ENCODE measurements at regions not wholly inside any gene's neighbourhood (a gene's known extent, or its start where the extent isn't known, plus 50 kb on each side); places are given as distances from the start of the nearest gene placed in this dataset.

DNA sequence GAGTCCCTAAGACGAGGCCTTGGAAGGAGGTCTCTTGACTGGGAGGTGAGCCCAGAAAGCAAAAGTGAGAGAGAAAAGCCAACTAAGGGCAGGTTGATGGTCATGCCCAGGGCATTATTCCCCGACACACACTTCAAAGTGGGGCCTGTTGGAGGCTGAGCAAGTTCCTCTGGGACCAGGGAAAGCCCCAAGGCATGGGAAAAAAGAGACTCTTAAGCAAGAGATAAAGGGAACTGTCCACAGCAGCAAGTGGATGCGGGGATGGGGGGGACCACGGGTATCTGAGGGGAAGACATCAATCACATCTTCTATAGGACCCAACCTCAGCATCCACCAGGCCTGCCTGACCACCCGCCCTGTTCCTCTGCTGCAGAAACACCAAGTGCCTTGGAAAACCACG, 119.9 kb upstream of the MAFB start:
- DNase-seq: no peak

DNA sequence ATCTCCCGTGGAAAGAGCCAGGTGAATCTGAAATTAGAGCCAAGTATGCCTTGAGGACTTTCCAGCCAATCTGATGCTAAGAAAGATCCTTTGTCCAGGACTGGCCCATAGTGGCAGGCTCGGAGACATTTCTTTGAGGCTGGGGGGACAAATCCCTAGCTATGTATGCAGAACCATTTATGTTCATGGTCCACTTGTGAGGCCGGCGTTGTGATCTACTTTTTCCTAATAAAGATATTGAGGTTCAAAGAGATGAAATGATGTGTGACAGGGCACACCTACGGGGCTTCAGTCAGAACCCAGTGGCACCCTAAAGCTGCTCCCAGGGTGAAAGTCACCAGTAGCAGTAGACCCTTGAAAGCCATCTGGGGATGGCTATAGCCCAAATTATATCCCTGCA, 120.3 kb upstream of the MAFB start:
- DNase-seq: no peak

DNA sequence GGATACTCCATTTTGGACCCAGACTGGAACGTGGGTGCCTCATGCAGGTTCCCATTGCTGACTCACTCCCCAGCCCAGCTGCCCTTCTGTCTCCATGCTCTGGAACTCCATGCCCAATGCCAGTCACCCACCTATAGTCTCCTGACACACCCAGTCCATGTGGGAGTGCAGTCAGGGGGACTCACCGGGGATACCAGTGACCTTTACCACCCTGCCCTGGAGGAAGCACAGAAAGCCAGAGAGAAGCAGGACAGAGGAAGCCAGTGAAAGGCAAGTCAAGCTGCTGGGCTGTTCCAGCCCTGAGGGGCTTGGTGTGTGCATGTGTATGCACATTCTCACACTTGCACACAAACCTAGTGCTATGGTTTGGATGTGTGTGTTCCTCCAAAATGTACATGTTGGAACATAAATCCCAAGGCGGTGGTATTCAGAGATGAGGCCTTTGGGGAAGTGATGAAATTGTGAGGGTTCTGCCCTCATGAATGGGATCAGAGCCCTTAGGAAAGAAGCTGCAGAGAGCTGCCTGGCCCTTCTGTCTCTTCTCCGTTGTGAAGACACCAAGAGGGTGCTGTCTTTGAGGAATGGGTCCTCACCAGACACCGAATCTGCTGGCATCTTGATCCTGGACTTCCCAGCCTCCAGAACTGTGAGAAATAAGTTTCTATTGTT, 121.4 kb upstream of the MAFB start:
- DNase-seq: peak; percentile 52

DNA sequence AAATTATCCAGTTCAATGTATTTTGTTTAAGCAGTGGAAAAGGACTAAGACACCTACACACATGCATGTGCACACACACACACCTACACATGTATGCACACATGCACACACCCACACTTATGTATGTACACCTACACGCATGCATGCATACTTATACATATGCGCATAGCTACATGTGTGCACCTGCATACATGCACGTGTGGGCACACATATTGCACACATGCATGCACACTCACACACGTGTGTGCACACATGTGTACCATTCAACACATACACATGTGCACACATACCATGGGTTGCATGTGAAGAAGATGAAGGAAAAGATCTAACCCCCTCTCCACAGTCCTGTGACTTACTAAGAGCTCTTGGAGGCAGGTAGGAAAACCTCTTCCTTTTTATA, 122.0 kb upstream of the MAFB start:
- no peak for DNase-seq

DNA sequence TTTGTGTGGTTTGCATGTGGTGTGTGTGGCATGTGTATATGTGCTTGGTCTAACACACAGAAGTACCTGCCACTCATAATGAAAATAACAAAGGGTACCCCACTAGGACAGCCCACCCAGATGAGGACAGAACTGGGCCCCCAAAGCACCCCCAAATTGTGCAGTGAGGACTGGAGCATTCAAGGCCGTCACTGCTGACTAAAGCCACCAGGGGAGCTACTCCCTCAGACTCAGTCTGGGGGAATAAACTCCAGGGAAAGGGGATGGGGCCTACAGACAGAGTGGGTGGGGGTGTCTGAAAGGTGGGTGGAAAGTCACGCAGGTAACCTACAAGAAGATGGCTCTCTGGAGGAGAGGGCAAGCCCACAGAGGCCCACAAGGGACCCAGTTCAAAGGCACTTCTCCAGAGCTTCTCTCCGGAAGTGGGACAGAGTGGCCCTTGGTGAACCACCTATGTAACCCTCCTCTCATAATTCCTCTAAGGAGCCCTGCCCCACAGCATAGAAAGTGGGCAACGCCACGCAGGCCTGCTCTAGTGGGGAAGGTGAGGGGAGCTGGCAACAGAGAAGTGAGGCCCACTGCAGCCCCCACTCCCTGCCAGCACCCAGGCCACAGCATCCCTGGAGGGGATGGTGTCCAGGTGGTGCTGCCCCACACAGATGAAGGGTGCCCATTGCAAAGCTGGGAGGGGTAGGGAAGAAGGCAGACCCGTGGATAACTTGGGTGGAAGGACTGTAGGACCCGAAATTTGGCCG, 122.8 kb upstream of the MAFB start:
- DNase-seq: no peak

DNA sequence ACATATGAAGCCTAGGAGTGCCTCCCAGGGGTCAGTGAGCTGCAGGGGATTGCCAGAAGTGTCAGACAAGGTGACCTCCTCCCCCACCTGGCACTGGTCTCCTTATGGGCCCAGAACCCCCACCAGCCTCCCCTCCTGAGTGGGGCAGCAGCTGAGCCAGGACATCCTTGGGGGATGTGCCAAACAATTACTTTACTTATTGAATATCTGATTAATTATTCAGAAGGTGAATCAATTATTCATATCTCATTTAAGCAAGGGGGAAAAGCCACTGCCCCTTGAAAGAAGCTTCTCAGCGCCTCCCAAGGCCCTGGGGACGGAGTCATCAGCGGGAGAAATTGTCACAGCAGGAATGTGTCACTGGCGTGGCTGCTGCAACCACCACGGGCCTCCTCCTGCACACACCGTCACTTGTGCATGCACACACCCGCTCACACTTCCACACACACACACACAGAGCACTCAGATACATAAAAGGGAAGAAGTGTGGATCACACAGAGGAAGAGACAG, 123.4 kb upstream of the MAFB start:
- DNase-seq: no peak

DNA sequence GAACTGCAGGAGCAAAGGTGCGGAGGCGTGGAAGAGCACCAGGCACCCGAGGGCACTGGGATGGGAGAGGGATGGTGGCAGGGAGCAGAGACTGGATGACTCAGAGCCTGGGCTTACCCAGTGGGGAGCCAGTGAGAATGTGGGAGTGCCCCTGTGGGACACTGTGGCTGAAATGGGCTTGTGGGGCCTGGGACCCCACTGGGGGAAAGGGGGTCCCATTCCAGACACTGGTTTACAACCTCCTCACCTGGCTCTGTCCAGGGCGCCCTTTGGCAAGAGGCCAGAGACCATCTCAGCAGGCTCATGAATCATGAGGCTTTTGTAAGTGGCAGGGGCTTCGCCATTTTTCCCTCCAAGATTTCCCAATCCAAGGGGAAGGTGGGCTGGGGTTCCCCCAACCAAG, 124.0 kb upstream of the MAFB start:
- DNase-seq: no peak

DNA sequence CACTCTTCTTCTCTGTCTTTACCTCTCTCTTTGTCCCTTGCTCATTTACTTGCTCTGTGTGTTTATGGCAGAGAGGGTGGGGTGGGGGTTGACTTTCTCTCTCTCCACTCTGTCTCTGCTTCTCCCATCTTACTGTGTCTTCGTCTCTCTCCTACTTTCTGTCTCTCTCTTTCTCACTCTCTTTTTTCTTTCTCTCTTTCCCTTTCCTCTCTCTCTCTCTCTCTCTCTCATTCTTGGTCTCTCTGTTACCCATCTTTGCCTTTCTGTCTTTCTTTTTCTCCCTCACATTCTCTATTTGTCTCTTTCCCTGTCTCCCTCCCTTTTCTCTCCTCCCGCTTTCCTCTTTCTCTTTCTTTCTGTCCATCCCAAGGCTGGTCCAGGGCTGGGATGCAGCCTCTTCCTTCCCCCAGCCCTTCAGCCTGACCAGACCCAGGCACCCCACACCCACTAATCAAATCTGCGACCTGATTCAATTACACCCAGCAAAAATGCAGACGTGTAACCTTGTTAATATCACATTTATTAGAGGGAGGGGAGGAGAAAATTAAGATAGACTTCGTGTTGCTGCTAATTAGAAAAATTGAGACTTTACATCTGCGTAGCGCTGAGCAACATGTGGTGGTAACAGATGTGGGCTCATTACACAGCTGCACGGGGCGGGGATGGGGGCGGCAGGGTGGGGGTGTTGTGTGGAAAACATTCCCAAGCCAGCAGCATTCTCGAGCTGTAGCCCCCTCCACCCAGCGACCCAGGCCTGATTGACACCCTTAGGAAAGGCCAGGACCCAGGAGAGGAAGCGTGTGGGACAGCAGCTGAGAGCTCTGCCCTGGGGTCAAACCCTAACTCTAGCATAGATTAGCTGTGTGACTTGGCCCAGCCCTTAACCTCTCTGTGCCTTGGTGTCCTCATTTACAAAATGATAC, 124.9 kb upstream of the MAFB start:
- DNase-seq: no peak

DNA sequence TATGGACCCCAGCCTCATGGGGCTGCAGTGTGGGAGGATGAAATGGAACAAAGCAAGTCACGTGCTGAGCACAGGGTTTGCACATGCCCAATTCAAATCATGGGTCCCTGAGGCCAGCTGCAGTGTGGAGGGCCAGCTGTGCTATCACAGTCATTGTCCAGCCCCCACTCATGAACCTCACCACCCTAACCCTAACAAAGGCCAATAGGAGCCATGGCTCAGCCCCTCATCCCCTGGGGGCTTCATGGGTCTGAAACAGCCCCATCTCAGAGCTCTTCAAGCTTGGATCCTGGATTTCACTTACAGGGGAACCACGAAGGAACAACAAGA, 125.6 kb upstream of the MAFB start:
- no peak for DNase-seq

DNA sequence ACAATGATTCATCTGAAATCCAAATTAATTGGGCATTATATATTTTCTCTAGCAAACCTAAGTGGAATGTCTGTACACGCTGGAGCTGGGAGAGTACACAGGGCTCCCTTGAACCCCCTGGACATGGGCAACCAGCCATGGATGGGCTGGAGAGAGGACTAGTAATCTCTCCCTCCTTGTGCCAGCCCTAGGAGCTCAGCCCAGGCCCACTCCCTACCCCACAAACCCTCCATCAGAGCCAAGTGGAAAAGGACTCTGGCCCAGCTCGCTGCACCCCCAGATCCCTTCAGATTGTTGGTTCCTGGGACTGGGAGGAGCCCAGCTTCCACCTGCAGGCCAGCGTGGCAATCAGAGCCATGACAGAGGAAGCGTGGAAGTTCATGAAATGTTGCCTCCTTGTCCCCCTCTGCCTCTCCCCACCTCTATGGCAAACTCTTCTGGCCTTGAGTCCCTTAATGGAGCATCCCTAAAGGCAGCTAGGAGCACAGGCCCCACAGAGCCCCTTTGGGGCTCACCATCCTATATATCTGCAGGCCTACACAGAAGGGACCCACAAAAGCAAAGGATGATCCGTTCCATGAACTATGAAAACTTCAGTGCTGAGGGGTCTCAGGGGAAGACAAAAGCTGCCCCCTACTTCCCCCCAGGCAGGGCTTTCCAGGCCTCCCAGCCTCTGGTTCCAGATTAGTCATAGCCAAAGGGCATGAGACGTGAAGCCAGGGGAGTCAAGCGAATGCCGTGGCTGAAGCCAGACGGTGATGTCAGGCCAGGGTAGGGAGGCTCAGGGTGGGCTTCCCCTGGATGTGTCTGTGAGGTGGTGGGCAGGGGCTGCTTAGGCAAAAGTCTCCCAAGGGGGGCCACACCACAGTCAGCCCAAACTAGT, 126.4 kb upstream of the MAFB start:
- DNase-seq: no peak

DNA sequence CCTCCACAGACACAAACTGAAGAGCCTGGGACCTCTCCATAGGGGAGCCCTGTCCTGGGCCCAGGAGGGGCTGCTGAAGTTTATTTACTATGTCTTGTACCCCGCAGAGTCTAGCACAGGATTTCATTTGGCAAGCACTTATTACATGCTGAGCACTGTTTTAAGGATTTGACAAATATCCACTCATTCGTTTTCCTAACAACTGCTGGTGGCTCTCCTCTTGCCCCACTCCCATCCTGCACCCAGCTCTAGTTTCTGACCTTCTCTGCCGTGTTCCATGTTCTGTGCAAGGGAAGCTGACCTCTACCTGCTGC, 127.0 kb upstream of the MAFB start:
- no peak for DNase-seq

DNA sequence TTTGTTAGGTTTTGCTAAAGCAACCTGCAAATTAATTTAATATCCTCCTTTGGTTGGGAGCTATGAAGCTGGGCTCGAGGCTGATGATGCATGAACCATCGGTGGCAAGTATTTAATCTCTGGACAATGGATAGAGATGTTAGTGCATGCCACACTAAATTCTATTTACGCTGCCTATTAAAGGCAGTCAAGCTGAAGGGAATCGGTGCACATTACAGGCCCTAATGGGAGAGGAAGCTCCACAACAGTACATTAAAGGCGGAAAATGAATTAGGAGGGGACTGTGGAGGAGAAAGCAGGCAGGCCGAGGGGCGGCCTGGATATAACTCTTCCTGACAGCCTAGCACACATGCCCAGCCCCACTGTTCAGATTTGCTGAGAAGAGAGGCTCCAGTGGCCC, 132.4 kb upstream of the MAFB start:
- no peak for DNase-seq

DNA sequence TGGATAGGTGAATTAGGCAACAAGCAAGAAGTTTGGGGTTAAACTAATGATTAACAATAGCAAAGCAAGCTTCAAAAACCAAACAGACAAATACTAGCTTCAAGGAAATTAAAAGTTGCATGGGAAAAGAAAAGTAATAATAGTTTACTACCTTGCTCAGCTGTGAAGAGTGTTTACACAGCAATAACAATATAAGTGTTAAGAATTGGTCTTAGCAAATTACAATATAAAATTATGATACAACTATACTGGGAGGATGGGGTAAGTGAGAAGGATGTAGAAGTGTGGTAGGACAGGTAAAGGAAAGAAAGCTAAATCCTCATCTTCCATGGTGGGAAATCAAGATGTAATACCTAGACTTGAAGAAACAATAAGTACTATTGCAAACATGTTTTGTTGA, 137.7 kb upstream of the MAFB start:
- no peak for DNase-seq

DNA sequence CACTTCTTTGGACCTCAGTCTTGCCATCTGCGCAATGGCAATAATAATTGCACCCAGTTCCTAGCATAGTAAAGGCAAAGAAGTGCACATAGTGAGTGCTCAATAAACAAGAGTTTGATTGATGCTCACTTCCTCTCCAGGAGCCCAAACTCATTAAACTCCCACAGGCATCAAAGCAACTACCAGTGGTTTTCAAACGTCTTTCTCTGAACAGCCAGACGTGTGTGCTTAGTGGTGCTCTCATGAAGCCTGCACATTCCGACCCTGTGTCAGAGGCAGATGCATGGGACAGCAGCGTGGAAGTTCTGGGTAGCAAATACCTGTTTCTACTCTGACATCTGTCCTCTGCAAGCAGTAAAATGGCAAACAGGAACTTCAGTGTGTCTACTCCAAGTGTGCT, 146.3 kb upstream of the MAFB start:
- DNase-seq: no peak

DNA sequence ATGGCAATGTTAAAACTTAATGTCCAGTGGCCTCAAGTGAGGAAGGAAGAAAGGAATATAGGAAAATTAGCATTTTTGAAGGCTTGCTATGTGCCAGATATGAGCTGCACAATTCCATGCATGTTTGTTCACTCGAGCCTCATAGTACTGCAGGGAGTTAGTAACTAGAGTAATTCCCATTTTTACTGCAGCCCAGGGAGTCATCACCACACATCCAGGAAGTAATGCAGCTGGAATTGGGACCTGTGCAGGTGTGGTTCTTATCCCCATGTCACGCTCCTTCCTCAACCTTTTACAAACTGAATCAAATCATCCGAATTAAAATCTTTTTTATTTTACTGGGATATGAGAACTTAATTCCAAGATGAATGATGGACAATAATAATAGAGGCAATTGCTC, 149.5 kb upstream of the MAFB start:
- no peak for DNase-seq

DNA sequence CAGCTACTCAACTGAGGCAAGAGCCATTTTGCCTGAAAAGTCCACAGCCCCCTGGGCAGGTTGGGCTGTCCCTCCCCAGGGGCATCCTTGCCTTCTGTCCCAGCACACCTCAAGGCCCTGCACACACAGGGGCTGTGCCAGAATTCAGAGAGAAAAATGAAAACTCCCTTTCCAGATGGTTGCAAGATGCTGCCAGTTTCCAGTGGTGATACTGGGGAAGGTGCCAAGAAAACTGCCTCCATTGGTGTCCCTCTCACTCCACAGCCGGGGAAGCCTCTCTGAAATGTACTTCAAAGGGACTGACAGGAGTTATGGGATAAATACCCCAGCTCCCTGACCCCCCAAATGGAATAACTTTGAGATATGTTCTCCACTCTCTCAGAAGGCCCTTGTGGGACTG, 154.2 kb upstream of the MAFB start:
- no peak for DNase-seq

DNA sequence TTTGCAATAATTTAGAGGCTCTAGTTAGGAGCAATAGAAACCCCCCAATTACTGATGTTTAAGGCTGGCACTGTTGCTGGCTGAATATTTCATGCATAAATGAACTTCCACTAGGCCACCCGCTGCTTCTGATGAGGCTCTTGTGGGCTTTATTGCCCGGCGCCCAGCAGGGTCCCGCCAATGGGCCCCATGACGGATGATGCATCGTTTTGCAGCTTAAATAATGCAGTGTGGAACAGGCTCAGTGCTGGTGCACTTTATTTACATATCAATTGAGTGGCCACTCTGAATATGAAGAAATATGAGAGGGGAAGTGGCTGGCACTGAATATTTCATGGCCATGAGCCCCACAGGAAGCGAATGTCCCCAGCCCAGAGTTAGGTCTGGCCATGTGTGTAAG, 155.3 kb upstream of the MAFB start:
- no peak for DNase-seq

DNA sequence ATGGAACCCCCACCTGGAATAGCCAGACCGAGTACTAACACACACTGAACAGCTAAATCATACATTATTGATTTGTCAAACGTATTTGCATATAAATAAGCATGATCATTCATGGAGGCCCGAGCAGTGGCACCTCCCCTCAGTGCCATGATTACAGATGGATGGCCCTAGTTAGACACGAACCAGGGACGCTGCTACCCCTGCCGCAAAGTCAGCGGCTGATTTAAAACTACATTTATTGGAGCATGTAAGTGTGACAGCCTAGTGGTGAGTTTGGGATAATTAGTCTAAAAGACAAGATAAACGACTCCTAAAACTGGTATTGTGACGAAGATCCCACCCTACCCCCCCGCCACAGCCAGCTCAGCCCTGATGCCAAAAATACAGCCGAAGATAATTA, 159.1 kb upstream of the MAFB start:
- DNase-seq: no peak

DNA sequence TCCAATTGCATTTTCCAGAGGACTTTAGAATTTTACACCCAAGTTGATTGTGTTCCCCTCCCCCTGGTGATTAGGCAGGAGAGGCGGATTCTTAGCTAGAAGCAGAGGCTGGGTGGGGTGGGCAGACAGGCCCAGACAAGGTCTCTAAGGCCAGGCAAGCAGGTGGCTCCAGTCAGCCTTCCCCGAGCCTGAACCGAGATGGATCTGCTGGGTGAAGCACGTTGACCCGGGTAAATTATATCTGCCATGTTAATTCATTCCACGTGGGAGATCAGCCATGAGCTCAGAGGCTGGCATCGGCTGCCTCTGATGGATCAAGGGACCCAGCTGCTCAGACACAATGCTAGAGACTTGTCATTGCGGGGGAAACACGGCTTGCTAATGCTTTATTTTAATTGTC, 159.5 kb upstream of the MAFB start:
- no peak for DNase-seq

DNA sequence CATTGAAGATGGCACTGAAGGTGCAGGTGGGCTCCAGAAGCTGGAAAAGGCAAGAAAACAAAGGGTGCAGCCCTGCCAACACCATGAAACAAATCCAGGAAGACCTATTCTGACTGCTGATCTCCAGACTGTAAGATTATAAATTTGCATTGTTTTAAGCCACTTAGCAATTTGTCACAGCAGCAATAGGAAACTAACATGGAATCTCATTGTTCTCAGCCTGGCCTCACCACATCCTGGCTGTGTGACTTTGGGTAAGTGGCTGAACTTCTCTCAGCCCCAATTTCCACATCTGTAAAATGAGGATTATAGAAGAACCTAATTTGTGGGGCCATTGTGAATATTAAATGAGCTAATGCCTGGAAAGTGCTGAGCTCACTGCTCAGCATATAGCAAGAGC, 160.4 kb upstream of the MAFB start:
- DNase-seq: no peak

DNA sequence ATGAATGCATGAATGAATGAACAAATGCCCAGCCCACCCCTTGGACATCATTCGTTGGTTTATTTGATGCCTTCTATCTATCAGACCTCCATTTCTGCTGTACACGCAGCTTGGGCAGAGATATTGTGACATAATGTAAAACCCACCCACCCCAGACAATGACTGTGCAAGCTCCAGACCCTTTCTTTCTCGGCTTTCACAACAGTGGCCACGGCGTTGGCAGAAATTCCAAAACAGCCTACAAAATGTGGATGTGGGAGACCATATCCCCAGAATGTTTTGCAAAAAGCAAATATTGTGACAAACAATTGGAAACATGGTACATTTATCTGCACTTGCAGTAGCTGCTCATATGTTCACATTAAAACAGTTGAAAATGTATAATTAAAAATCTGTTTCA, 162.0 kb upstream of the MAFB start:
- DNase-seq: peak; percentile 18

DNA sequence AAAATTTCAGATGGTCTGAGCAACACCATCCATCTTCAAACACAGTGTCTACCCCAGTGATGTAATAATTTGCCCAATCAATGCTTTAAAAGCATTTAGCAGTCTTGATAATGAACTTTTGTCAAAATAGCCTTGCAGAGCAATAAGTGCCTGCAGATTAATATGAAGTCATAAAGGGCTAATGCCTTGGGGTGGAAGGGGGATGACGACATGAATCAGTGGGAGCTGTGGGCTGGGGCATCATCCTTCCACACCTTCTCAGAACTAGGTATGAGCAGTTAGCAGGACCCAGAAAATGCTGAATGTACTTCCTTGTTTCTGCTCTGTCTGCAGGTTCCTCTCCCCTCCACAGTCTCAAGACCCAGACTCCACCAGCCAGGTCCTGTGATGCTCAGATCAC, 166.2 kb upstream of the MAFB start:
- DNase-seq: no peak

DNA sequence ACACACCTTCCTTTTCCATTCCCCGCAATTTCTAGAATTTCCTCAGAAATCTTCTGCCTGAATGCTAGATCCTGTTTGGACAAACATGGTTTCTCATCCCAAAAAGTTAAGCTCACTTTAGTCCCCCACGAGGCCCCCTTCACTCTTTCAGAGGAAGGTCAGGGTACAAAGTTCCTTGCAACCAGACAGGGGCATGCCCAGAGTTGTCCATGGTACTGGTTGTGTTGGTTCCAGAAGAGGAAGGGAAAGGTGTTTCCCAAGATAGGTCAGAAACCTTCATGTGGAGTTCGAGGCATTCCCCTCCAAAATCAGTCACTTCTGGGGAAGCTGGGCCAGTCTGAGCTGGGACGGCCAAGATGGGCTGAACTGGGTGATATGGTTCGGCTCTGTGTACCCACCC, 167.6 kb upstream of the MAFB start:
- DNase-seq: no peak

Data from inflammatory macrophage treated with lipopolysaccharide for 4 hours (primary cell).